HG02759 (cell line): ENCODE measurements at regions not wholly inside any gene's neighbourhood (a gene's known extent, or its start where the extent isn't known, plus 50 kb on each side); places are given as distances from the start of the nearest gene placed in this dataset.
"Not testable (repeated sequence)": the region's sequence is repeated elsewhere in the genome, so short reads cannot be mapped to it uniquely, and the experiment has no call there.

Experiments used
- ATAC-seq: cut with Tn5 transposase; IDR thresholded peaks from one replicate; pipeline ENCODE4 v1.9.1; 2021; ENCODE audit warnings: mild to moderate bottlenecking, moderate library complexity; ENCODE audit not compliant: unreplicated experiment

- ATAC-seq, result no peak
Observed at GRCh38 chr1:70667494-70668170, 256.6 kb downstream of the CTH start.

GRCh38 chr1:70671006-70671405 is 259.9 kb downstream of the CTH start:
- ATAC-seq, result no peak

GRCh38 chr1:70672442-70672888 is 261.4 kb downstream of the CTH start:
- ATAC-seq, result no peak

- ATAC-seq, result peak; percentile 42
Observed at GRCh38 chr1:70674941-70675685, 264.0 kb downstream of the CTH start.

- peak; percentile 81 for ATAC-seq
Observed at GRCh38 chr1:70675737-70676156, 264.7 kb downstream of the CTH start.

- peak; percentile 99 for ATAC-seq
Observed at GRCh38 chr1:70685300-70686286, 274.5 kb downstream of the CTH start.

GRCh38 chr1:70688580-70688979 is 277.5 kb downstream of the CTH start:
- ATAC-seq, result no peak

- ATAC-seq, result no peak
Observed at GRCh38 chr1:70706381-70707037, 295.4 kb downstream of the CTH start.

GRCh38 chr1:70707214-70707613 is 296.1 kb downstream of the CTH start:
- no peak for ATAC-seq

- ATAC-seq, result no peak
Observed at GRCh38 chr1:70714149-70714548, 303.1 kb downstream of the CTH start.

- no peak for ATAC-seq
Observed at GRCh38 chr1:70717211-70717610, 306.1 kb downstream of the CTH start.

- ATAC-seq, result no peak
Observed at GRCh38 chr1:70717656-70718055, 306.6 kb downstream of the CTH start.

GRCh38 chr1:70718086-70718630 is 307.1 kb downstream of the CTH start:
- ATAC-seq, result no peak

GRCh38 chr1:70719154-70719553 is 308.1 kb downstream of the CTH start:
- ATAC-seq, result no peak

GRCh38 chr1:70720109-70720508 is 309.0 kb downstream of the CTH start:
- ATAC-seq, result no peak

GRCh38 chr1:70720521-70720920 is 309.5 kb downstream of the CTH start:
- ATAC-seq, result no peak

GRCh38 chr1:70727886-70728489 is 316.9 kb downstream of the CTH start:
- no peak for ATAC-seq

GRCh38 chr1:70736518-70736917 is 311.1 kb downstream of the PTGER3 start:
- ATAC-seq, result not testable (repeated sequence)

GRCh38 chr1:70737125-70737524 is 310.5 kb downstream of the PTGER3 start:
- ATAC-seq, result no peak

- no peak for ATAC-seq
Observed at GRCh38 chr1:70738624-70739023, 309.0 kb downstream of the PTGER3 start.
